ENCODE measurements at regions not wholly inside any gene's neighbourhood (a gene's known extent, or its start where the extent isn't known, plus 50 kb on each side); places are given as distances from the start of the nearest gene placed in this dataset.

GRCh38 chr12:107444771-107445170, 240.8 kb upstream of the PWP1 start:
- no peaks in the 10 kb centered on the region for H3K36me3 ChIP-seq
- no peak overlapping the region for H3K27ac ChIP-seq
- no peak overlapping the region for H3K4me3 ChIP-seq
- DNase-seq = no peak
- TF ChIP-seq POLR2A (IDR thresholded peaks at IDR 0.05) (no peak), CTCF (IDR thresholded peaks at IDR 0.05) (no peak)
- no peaks in the 10 kb centered on the region for H3K27me3 ChIP-seq
- no peaks in the 10 kb centered on the region for H3K9me3 ChIP-seq
- H3K4me1 ChIP-seq = peaks cover 0 to 4% (median 0%) of the 10 kb centered on the region in 4 donors

- DNase-seq = peak in 1 of 3 donors; percentile 1
- Histone ChIP-seq H3K27me3 (no peaks in the 10 kb centered on the region), H3K27ac (no peak overlapping the region), H3K36me3 (no peaks in the 10 kb centered on the region), H3K4me1 (no peaks in the 10 kb centered on the region), H3K4me3 (no peak overlapping the region), H3K9me3 (no peaks in the 10 kb centered on the region)
- TF ChIP-seq POLR2A (IDR thresholded peaks at IDR 0.05) (no peak), CTCF (IDR thresholded peaks at IDR 0.05) (no peak)
Observed at GRCh38 chr12:107446476-107446875, 239.1 kb upstream of the PWP1 start.

- H3K27me3 ChIP-seq = no peaks in the 10 kb centered on the region
- H3K4me1 ChIP-seq = no peaks in the 10 kb centered on the region
- H3K27ac ChIP-seq = no peak overlapping the region
- peak in 1 of 3 donors; percentile 5 for DNase-seq
- H3K9me3 ChIP-seq = no peaks in the 10 kb centered on the region
- no peak for TF ChIP-seq POLR2A (IDR thresholded peaks at IDR 0.05)
- no peak for TF ChIP-seq CTCF (IDR thresholded peaks at IDR 0.05)
- no peak overlapping the region for H3K4me3 ChIP-seq
- H3K36me3 ChIP-seq = no peaks in the 10 kb centered on the region
Observed at GRCh38 chr12:107447336-107447735, 238.3 kb upstream of the PWP1 start.

GRCh38 chr12:107448198-107448597, 237.4 kb upstream of the PWP1 start:
- no peaks in the 10 kb centered on the region for H3K9me3 ChIP-seq
- no peaks in the 10 kb centered on the region for H3K4me1 ChIP-seq
- no peak for TF ChIP-seq POLR2A (IDR thresholded peaks at IDR 0.05)
- TF ChIP-seq CTCF (IDR thresholded peaks at IDR 0.05) = peak in 4 of 6 experiments; percentile 19 to 52 (median 38)
- DNase-seq = peak in 2 of 3 donors; percentile 46 to 53
- no peaks in the 10 kb centered on the region for H3K36me3 ChIP-seq
- H3K27ac ChIP-seq = no peak overlapping the region
- H3K4me3 ChIP-seq = no peak overlapping the region
- H3K27me3 ChIP-seq = no peaks in the 10 kb centered on the region

- no peak for DNase-seq
Observed at GRCh38 chr12:107449891-107450290, 235.7 kb upstream of the PWP1 start.

More at GRCh38 chr12:107449891-107450290, 235.7 kb upstream of the PWP1 start:
- Histone ChIP-seq H3K9me3 (no peaks in the 10 kb centered on the region), H3K4me1 (no peaks in the 10 kb centered on the region), H3K27ac (no peak overlapping the region), H3K36me3 (no peaks in the 10 kb centered on the region), H3K27me3 (no peaks in the 10 kb centered on the region), H3K4me3 (no peak overlapping the region)
- no peak for TF ChIP-seq POLR2A (IDR thresholded peaks at IDR 0.05)
- no peak for TF ChIP-seq CTCF (IDR thresholded peaks at IDR 0.05)

All from Peyer's patch (tissue), 4 donors.